CD4-positive, alpha-beta T cell treated with Interleukin-4 for 4 hours (primary cell): ENCODE measurements at regions not wholly inside any gene's neighbourhood (a gene's known extent, or its start where the extent isn't known, plus 50 kb on each side); places are given as distances from the start of the nearest gene placed in this dataset.

ENCODE experiments used
- DNase-seq: peaks from one replicate; pipeline ENCODE4 v3.0.0-alpha.2; 2020

- no peak for DNase-seq
These were observed 645.4 kb downstream of the BCOR start for GRCh38 chrX:39452401-39452800.

GRCh38 chrX:39453889-39454621 is 643.7 kb downstream of the BCOR start:
- no peak for DNase-seq

- no peak for DNase-seq
These were observed 640.7 kb downstream of the BCOR start for GRCh38 chrX:39456894-39457604.

GRCh38 chrX:39458779-39459178 is 639.0 kb downstream of the BCOR start:
- no peak for DNase-seq

GRCh38 chrX:39459204-39459603 is 638.6 kb downstream of the BCOR start:
- no peak for DNase-seq

GRCh38 chrX:39459952-39460351 is 637.8 kb downstream of the BCOR start:
- DNase-seq: no peak

- DNase-seq: no peak
These were observed 637.3 kb downstream of the BCOR start for GRCh38 chrX:39460499-39460898.

- no peak for DNase-seq
These were observed 634.9 kb downstream of the BCOR start for GRCh38 chrX:39462835-39463234.

GRCh38 chrX:39464253-39464652 is 633.5 kb downstream of the BCOR start:
- no peak for DNase-seq

GRCh38 chrX:39465467-39465866 is 632.3 kb downstream of the BCOR start:
- no peak for DNase-seq

GRCh38 chrX:39465906-39466305 is 631.9 kb downstream of the BCOR start:
- DNase-seq: no peak

- no peak for DNase-seq
These were observed 628.6 kb downstream of the BCOR start for GRCh38 chrX:39469126-39469525.

GRCh38 chrX:39470588-39471407 is 627.0 kb downstream of the BCOR start:
- DNase-seq: no peak

- no peak for DNase-seq
These were observed 625.6 kb downstream of the BCOR start for GRCh38 chrX:39472161-39472560.

- no peak for DNase-seq
These were observed 623.9 kb downstream of the BCOR start for GRCh38 chrX:39473812-39474211.

GRCh38 chrX:39475372-39475771 is 622.4 kb downstream of the BCOR start:
- DNase-seq: no peak

GRCh38 chrX:39476604-39477021 is 621.1 kb downstream of the BCOR start:
- no peak for DNase-seq

GRCh38 chrX:39477031-39477761 is 620.6 kb downstream of the BCOR start:
- no peak for DNase-seq

- peak; percentile 42 for DNase-seq
These were observed 620.0 kb downstream of the BCOR start for GRCh38 chrX:39477762-39478120.

GRCh38 chrX:39479856-39480255 is 617.9 kb downstream of the BCOR start:
- no peak for DNase-seq

- no peak for DNase-seq
These were observed 616.8 kb downstream of the BCOR start for GRCh38 chrX:39480963-39481362.

GRCh38 chrX:39481621-39482020 is 616.1 kb downstream of the BCOR start:
- DNase-seq: no peak
